ENCODE measurements at regions not wholly inside any gene's neighbourhood (a gene's known extent, or its start where the extent isn't known, plus 50 kb on each side); places are given as distances from the start of the nearest gene placed in this dataset.

DNA sequence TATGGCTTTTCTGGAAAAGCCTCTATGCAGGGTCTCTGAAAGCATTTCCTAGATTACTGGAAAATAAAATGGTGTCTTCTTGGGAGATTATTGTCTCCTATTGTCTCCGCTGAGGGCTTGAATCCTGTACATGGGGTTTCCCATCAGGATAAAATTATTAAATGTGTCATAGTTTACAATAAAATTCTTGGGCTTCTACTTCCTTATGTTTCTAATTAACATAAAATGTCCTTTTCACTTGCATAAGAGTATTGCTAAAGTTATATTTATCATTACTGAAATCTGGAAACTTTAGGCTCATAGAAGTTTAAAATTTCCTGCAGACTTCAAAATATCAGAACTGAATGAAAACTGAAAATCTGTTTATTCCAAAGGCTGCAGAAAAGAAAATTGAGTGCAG lies 595.5 kb upstream of the AGTR1 start:
- CTCF ChIA-PET: no interaction called here

DNA sequence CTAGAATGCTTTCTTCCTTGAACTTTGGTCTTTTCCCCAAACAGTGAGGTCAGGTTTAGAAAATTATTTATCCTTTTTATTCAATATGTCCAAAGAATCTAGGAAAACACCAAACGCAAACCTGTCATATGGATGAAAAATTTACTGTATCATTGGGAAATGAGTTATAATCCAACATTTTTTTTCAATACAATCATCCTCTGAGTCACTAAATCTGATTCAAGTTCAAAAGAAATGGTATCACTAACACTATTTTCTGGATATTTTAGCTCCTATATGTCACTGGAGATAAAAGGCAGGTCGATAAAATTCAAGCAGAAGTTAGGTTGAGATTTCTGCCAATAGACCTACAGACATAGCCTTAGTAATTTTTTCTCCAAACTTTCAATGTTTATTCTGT lies 591.6 kb upstream of the AGTR1 start:
- POLR2A ChIA-PET: no interaction called here
- TF ChIP-seq CTCF (IDR thresholded peaks at IDR 0.05; ENCODE audit: insufficient read depth, low read length, missing control alignments): no peak
- CTCF ChIA-PET: interaction anchor here (1.8 kb wide), 1 partner anchor 29 kb away, joined by 8 read pairs; no protein-coding TSS in a partner anchor
- no peak overlapping the region for H3K4me3 ChIP-seq (ENCODE audit: low read depth, low read length)
- DNase-seq (ENCODE audit: low read depth, low spot score): no peak

More for the DNA sequence above, 595.5 kb upstream of the AGTR1 start:
- no peak overlapping the region for H3K4me3 ChIP-seq (ENCODE audit: low read depth, low read length)
- no peak for TF ChIP-seq CTCF (IDR thresholded peaks at IDR 0.05; ENCODE audit: insufficient read depth, low read length, missing control alignments)
- POLR2A ChIA-PET: no interaction called here
- no peak for DNase-seq (ENCODE audit: low read depth, low spot score)

GRCh38 chr3:148126956-148127355 lies 570.7 kb upstream of the AGTR1 start:
- TF ChIP-seq CTCF (IDR thresholded peaks at IDR 0.05; ENCODE audit: insufficient read depth, low read length, missing control alignments): no peak
- CTCF ChIA-PET: no interaction called here
- DNase-seq (ENCODE audit: low read depth, low spot score): no peak
- POLR2A ChIA-PET: no interaction called here
- H3K4me3 ChIP-seq (ENCODE audit: low read depth, low read length): no peak overlapping the region

DNA sequence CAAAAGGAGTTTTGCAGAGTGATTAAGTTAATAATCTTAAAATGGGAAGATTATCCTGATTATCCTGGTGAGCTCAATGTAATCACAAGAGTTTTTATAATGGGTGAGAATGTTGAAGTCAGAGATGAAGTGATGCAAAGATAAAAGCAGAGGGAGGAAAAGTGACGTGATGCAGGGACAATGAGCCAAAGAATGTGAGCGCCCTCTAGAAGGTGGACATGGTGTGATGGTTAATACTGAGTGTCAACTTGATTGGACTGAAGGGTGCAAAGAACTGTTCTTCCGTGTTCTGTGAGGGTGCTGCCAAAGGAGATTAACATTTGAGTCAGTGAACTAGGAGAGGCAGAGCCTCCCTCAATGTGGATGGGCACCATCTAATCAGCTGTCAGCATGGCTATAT lies 569.6 kb upstream of the AGTR1 start:
- ChIA-PET CTCF (no interaction called here), POLR2A (no interaction called here)
- DNase-seq (ENCODE audit: low read depth, low spot score): no peak
- no peak overlapping the region for H3K4me3 ChIP-seq (ENCODE audit: low read depth, low read length)
- TF ChIP-seq CTCF (IDR thresholded peaks at IDR 0.05; ENCODE audit: insufficient read depth, low read length, missing control alignments): no peak

DNA sequence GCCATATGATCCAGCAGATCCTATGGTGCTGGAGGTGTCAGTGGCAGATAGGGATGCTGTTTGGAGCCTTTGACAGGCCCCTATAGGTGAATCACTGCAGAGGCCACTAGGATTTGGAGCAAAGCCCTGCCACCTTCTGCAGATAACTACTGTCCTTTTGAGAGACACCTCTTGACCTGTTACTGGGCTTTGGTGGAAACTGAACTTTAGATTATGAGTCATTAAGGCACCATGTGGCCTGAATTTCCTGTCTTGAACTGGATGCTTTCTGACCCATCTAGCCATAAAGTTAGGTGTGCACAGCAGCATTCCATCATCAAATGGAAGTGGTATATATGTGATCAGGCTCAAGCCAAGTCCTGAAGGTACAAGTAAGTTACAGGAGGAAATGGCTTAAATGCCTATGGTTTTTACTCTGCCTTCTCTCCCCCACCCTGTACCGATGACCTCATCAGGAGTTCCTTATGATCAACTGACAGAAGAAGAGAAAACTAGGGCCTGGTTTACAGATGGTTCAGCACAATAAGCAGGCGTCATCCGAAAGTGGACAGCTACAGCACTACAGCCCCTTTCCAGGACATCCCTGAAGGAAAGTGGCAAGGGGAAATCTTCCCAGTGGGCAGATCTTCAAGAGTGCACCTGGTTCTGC lies 565.6 kb upstream of the AGTR1 start:
- H3K4me3 ChIP-seq (ENCODE audit: low read depth, low read length): no peak overlapping the region
- TF ChIP-seq CTCF (IDR thresholded peaks at IDR 0.05; ENCODE audit: insufficient read depth, low read length, missing control alignments): no peak

GRCh38 chr3:148136816-148137215 lies 560.9 kb upstream of the AGTR1 start:
- TF ChIP-seq CTCF (IDR thresholded peaks at IDR 0.05; ENCODE audit: insufficient read depth, low read length, missing control alignments): no peak

More for the DNA sequence above, 565.6 kb upstream of the AGTR1 start:
- ChIA-PET CTCF (no interaction called here), POLR2A (no interaction called here)
- no peak for DNase-seq (ENCODE audit: low read depth, low spot score)

More at GRCh38 chr3:148136816-148137215, 560.9 kb upstream of the AGTR1 start:
- CTCF ChIA-PET: no interaction called here
- H3K4me3 ChIP-seq (ENCODE audit: low read depth, low read length): no peak overlapping the region
- no peak for DNase-seq (ENCODE audit: low read depth, low spot score)
- POLR2A ChIA-PET: no interaction called here

Measured in AG04449 (cell line).